Nephron progenitor cell (in vitro differentiated cells): ENCODE measurements at regions not wholly inside any gene's neighbourhood (a gene's known extent, or its start where the extent isn't known, plus 50 kb on each side); places are given as distances from the start of the nearest gene placed in this dataset.

ENCODE experiments used
- DNase-seq: peaks from one replicate; pipeline ENCODE4 v3.0.0; 2021
- H3K27ac Mint-ChIP-seq: 2 replicates; pipeline ENCODE4 v1.8.0; 2021; ENCODE audit warnings: mild to moderate bottlenecking, moderate library complexity, mixed read lengths
- H3K27me3 Mint-ChIP-seq: 2 replicates; pipeline ENCODE4 v1.8.0; 2021; ENCODE audit warnings: mild to moderate bottlenecking, low read depth, mixed read lengths; ENCODE audit not compliant: poor library complexity
- H3K36me3 Mint-ChIP-seq: 2 replicates; pipeline ENCODE4 v1.8.0; 2021; ENCODE audit warnings: low read depth, mixed read lengths
- H3K4me1 Mint-ChIP-seq: 2 replicates; pipeline ENCODE4 v1.8.0; 2021; ENCODE audit warnings: mixed read lengths
- H3K4me3 Mint-ChIP-seq: 2 replicates; pipeline ENCODE4 v1.8.0; 2021; ENCODE audit warnings: mild to moderate bottlenecking, moderate library complexity, mixed read lengths
- H3K9me3 Mint-ChIP-seq: 2 replicates; pipeline ENCODE4 v1.8.0; 2021; ENCODE audit warnings: mild to moderate bottlenecking, moderate library complexity, mixed read lengths
- TF ChIP-seq, protein P1 (sequence below): fragments of 200-600 bp; sonication (generic); IDR thresholded peaks from 2 replicates; pipeline ENCODE4 v1.5.0; 2021; ENCODE audit warnings: antibody characterized with exemption

DNA sequence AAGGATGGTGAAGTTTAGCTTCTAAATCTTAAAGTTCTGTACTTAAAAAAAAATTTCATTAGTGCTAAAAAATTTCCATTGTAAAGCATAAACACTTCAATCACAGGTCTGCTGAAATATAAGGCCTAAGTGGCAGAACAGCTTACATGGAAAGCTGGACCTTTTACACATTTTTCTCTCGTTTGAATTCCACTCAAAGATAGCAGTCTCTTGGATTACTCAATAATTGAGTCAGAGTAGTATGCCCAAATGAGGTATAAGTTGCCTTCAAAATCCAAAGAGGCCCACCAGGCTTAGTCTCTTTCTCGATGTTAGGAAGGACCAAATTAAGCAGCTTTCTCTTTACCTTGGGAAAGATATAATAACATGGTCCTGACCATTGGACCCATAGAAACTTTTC lies 220.4 kb upstream of the CWC22 start:
- peaks cover 7% of the 10 kb centered on the region for H3K36me3 Mint-ChIP-seq
- H3K4me3 Mint-ChIP-seq, result no peak overlapping the region
- no peak overlapping the region for H3K27ac Mint-ChIP-seq
- peaks cover 24% of the 10 kb centered on the region for H3K9me3 Mint-ChIP-seq
- H3K27me3 Mint-ChIP-seq, result no peaks in the 10 kb centered on the region
- no peak for DNase-seq
- TF ChIP-seq, protein P1, sequence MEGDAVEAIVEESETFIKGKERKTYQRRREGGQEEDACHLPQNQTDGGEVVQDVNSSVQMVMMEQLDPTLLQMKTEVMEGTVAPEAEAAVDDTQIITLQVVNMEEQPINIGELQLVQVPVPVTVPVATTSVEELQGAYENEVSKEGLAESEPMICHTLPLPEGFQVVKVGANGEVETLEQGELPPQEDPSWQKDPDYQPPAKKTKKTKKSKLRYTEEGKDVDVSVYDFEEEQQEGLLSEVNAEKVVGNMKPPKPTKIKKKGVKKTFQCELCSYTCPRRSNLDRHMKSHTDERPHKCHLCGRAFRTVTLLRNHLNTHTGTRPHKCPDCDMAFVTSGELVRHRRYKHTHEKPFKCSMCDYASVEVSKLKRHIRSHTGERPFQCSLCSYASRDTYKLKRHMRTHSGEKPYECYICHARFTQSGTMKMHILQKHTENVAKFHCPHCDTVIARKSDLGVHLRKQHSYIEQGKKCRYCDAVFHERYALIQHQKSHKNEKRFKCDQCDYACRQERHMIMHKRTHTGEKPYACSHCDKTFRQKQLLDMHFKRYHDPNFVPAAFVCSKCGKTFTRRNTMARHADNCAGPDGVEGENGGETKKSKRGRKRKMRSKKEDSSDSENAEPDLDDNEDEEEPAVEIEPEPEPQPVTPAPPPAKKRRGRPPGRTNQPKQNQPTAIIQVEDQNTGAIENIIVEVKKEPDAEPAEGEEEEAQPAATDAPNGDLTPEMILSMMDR, result no peak
- no peaks in the 10 kb centered on the region for H3K4me1 Mint-ChIP-seq

DNA sequence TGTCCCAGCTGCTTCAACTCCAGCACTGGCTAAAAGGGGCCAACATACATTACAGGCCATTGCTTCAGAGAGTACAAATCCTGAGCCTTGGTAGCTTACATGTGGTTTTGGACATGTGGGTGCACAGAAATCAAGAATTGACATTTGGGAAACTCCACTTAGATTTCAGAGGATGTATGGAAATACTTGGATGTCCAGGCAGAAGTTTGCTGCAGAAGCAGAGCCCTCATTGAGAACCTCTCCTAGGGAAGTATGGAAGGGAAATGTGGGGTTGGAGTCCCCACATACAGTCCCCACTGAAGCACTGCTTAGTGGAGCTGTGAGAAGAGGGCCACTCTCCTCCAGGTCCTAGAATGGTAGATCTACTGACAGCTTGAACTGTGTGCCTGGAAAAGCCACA lies 218.0 kb upstream of the CWC22 start:
- TF ChIP-seq, protein P1, result no peak
- H3K9me3 Mint-ChIP-seq, result peaks cover 21% of the 10 kb centered on the region
- no peaks in the 10 kb centered on the region for H3K4me1 Mint-ChIP-seq
- no peaks in the 10 kb centered on the region for H3K27me3 Mint-ChIP-seq
- no peak overlapping the region for H3K4me3 Mint-ChIP-seq
- no peak overlapping the region for H3K27ac Mint-ChIP-seq
- peaks cover 7% of the 10 kb centered on the region for H3K36me3 Mint-ChIP-seq
- DNase-seq, result no peak

DNA sequence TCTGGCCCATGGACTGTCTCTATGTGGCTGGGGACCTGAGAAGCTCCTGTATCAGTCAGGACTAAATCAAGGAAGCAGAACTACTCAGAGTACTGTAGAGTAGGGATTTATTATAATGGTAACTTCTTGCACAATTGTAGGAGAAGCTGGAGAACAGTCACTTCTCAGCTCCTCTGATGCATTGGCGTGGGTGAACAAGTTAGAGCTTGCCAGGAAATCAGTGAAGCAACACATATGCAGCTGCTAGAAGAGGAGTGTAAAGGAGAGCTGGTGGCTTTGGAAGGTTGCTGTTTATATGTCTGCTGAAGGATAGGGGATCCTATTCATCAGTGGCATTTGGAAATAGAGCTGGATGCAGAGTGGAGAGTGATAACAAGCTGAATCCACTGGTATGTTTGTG lies 215.5 kb upstream of the CWC22 start:
- no peaks in the 10 kb centered on the region for H3K27me3 Mint-ChIP-seq
- no peak overlapping the region for H3K27ac Mint-ChIP-seq
- H3K4me1 Mint-ChIP-seq, result no peaks in the 10 kb centered on the region

DNA sequence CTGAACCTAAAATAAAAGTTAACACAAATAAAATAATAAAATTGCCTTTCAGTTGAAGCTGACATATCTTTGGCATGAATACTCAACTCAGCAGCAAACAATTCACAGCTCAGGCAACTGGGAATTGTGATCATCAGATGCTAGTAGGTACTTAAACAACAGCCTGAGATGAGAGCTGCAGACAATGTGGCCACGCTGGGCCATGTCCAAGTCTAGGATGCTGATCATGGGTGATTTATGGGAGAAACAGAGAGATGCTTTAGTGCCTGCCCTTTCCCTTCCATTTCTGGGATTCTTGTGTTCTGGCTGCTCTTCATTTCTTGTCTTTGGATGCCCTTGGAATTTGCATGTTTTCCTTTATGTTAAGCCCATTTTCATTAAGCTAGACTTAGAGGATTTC lies 212.4 kb upstream of the CWC22 start:
- TF ChIP-seq, protein P1, result no peak
- Mint-ChIP-seq H3K27ac (no peak overlapping the region), H3K27me3 (no peaks in the 10 kb centered on the region), H3K36me3 (peaks cover 5% of the 10 kb centered on the region), H3K4me1 (no peaks in the 10 kb centered on the region), H3K9me3 (peaks cover 21% of the 10 kb centered on the region), H3K4me3 (no peak overlapping the region)
- DNase-seq, result no peak

More for the DNA sequence above, 215.5 kb upstream of the CWC22 start:
- H3K9me3 Mint-ChIP-seq, result peaks cover 25% of the 10 kb centered on the region
- DNase-seq, result no peak
- peaks cover 7% of the 10 kb centered on the region for H3K36me3 Mint-ChIP-seq
- TF ChIP-seq, protein P1, result no peak
- H3K4me3 Mint-ChIP-seq, result no peak overlapping the region

DNA sequence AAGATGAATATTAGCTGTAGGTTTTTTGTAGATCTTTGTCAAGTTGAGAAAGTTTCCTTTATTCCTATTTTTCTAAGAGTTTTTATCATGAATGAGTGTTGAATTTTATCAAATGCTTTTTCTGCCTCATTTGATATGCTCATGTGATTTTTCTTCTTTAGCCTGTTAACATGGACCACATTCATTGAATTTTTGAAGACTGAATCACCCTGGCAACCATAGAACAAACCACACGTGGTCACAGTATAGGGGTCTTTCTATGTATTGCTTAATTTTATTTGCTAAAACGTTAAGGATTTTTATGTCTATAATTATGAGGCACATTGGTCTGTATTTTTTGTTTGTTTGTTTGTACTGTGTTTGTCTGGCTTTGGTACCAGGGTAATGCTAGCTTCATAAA lies 201.7 kb upstream of the CWC22 start:
- H3K9me3 Mint-ChIP-seq, result no peaks in the 10 kb centered on the region
- no peaks in the 10 kb centered on the region for H3K36me3 Mint-ChIP-seq
- DNase-seq, result no peak
- no peak overlapping the region for H3K4me3 Mint-ChIP-seq
- TF ChIP-seq, protein P1, result no peak
- peaks cover 7% of the 10 kb centered on the region for H3K27me3 Mint-ChIP-seq
- H3K4me1 Mint-ChIP-seq, result peaks cover 5% of the 10 kb centered on the region
- H3K27ac Mint-ChIP-seq, result no peak overlapping the region

DNA sequence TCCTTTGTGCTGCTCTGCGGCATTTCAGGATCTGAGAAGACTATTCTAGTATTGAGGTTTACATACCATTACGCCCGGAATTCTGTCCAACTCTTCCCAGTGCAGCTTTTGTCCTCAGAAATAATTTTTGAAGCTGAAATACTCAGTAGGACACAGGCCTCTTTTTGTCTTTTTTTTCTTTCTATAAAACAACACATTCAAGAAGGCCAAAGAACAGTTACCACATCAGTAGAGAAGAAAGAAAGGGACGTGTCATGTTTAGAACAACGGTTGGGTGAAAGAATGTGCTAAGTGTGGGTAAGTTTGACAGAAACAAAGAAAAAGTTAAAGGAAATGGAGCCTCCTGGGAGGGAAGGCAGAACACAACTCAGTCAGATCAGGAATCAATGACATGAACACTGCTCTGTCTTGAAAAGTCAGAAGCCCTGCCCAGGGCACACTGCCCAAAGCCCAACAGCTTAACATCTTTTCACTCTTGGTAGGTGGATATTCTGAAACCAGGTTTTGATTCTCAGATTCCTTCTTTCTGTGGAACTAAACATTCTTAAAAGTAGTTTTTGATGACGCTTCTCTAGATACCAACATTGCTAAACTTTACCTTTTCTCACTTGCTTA lies 198.6 kb upstream of the CWC22 start:
- Mint-ChIP-seq H3K27ac (no peak overlapping the region), H3K4me3 (no peak overlapping the region), H3K4me1 (no peaks in the 10 kb centered on the region), H3K9me3 (no peaks in the 10 kb centered on the region), H3K36me3 (no peaks in the 10 kb centered on the region), H3K27me3 (peaks cover 7% of the 10 kb centered on the region)
- no peak for DNase-seq
- TF ChIP-seq, protein P1, result no peak
